Stimulated activated CD8-positive, alpha-beta memory T cell treated with anti-CD3 and anti-CD28 coated beads, Interleukin-2, amount 100 ng/mL, for 48 hours (primary cell): ENCODE measurements at regions not wholly inside any gene's neighbourhood (a gene's known extent, or its start where the extent isn't known, plus 50 kb on each side); places are given as distances from the start of the nearest gene placed in this dataset.

ENCODE experiments used
- DNase-seq, 2 donors: peaks; one replicate each; pipeline ENCODE4 v3.0.0-alpha.2; 2020; ENCODE audit warnings: low read depth in 2 of 2

DNA sequence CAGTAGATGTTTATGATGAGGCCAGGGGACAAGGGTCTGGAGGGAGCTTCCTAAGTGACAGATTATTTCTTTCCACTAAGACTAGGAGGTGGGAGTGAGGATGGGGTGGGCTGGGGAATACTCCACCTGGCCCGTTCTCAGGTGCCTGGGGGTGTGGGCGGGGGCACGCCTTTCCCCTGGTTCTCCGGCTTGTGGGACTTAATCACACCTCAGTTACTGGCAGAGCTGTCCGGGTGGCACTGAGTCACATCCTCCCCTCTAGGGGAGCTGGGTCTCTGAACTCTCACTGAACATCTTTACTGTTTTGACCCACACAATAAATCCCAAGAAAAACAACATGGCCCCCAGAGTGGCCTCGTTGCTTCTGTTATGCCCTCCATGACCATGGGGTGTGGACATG, 332.8 kb downstream of the MAF start:
- peak; percentile 39 to 68 for DNase-seq

DNA sequence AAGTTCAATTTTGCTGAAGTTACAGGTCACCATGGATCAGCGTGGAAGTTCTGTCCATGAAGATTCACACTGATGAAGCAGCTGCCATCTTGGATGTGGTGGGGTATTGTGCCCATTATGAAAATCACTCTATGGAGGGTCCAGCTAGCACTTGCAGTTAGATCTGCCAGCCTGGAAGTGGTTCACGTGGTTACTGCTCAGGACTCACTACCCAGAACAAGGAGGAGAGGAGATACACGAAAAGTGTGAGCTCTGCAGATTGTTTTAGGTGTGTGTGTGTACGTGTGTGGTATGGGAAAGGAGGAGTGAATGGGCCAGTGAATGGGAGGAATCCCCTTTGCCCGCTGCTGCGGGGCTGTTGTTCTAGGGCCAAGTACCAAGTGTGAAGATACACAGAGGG, 333.4 kb downstream of the MAF start:
- no peak for DNase-seq

DNA sequence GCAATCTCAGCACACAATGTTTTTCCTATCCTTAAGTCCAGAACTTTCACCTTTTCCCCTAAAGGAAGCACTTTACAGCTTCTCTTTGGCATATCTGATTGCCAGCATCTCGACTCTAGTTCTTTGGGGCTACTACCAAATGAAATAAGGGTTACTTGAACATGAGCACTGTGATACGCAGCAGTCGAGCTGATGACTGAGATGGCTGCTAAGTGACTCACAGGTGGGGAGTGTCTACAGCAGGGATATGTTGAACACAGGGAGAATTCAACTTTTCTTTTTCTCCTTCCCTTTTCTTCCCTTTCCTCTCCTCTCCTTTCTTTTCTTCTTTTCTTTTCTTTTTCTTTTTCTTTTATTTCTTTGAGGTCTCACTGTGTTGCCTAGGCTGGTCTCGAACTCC, 334.8 kb downstream of the MAF start:
- no peak for DNase-seq

DNA sequence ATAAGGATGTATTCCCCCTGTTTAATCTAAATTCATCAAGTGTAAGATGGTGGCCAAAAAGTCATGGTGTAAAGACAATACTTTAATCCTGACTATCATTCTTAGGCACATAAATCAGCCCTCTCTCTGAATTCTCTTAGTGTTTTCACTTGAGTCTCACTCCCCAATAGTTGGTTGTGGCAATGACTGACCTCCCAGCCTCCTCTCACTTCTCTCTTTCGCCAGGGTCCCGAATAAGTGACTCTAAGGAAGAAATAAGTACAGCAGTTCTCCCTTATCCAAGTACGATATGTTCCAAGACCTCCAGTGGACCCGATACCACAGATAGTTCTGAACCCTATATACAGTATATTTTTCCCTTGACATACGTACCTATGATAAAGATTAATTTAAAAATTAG, 335.3 kb downstream of the MAF start:
- no peak for DNase-seq

DNA sequence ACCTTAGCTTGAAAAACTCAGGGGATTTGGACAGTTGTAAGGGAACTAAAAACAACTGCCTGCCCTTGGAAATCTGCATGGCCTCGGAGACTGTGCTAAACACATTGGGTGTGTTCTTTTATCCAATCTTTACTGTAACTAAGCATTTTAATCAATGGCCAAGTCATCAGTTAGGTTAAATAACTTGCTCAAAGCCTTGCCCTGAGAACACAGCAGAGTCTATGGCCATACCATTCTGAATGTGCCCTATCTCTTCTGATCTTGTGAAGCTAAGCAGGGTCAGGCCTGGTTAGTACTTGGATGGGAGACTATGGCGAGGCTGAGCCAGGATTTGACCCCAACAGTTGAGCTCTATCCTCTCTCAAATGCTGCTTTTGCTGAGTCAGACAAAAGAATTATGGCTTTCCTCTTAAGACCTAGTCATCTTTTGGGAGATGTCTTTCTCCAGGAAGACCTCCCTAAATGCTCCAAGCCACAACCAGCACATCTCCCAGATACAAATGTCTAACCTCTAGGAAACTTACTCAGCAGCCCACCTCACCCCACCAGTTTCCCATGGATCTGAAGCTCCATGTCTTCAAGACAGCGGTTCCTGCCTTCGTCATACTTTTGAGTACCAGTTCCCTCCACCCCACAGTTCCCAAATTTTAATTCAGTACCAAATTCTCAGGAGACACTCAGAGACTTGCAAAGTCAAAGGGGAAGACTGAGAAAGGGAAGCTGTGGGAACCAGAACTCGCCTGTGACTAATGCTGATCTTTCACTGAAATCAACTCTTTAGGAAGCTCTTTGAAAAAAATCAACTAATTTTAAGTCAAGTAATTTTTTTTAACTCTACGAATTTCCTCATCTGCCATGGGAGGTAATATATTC, 336.1 kb downstream of the MAF start:
- no peak for DNase-seq

DNA sequence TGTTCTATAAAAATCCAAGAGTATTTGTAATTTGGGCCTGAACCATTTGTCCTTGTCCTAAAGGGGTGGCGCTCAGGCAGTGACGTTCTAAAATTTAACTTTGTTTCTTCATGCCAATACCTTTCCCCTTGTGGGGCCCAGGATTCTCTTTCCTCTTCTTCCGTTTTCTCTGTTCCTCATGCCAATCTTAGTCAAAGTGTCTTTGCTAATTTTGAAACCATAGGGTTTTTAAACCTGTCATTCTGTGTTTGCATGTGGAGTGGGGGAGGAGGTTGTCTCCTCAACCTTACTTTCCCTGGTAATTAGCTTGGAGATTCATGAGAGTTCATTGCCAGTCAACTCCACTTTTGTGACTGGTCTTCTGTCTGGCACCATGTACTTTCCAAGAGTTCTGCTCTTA, 337.1 kb downstream of the MAF start:
- no peak for DNase-seq
